HEK293 (cell line): ENCODE measurements at regions not wholly inside any gene's neighbourhood (a gene's known extent, or its start where the extent isn't known, plus 50 kb on each side); places are given as distances from the start of the nearest gene placed in this dataset.

ENCODE experiments used
- CTCF ChIA-PET: fragments of 350-600 bp; formaldehyde crosslinking; extraction: SDS; loops from one replicate; lab custom pipeline; 2021; ENCODE audit warnings: antibody characterized with exemption; lab: Yijun Ruan, JAX
- POLR2A ChIA-PET: fragments of 300-600 bp; formaldehyde crosslinking; extraction: SDS; loops from one replicate; lab custom pipeline; 2020; ENCODE audit warnings: antibody characterized with exemption, inconsistent platforms; lab: Yijun Ruan, JAX
- H3K27ac ChIP-seq: fragments of 200-500 bp; sonication (Bioruptor generic); 2 replicates; pipeline ENCODE4 v1.5.1; 2014; ENCODE audit warnings: low read depth, low read length, control low read depth, inconsistent platforms; ENCODE audit errors: extremely low read depth
- H3K36me3 ChIP-seq, 2 experiments: fragments of 200-500 bp in 1 of 2; sonication (Bioruptor generic) in 1 of 2; 1 replicate in 1 of 2; 2 replicates in 1 of 2; pipeline ENCODE4 v1.5.1; 2014 to 2017; ENCODE audit warnings: inconsistent platforms in 2 of 2, low read length in 2 of 2; ENCODE audit not compliant: control insufficient read depth in 2 of 2, insufficient read depth in 1 of 2
- H3K4me1 ChIP-seq: fragments of 200-500 bp; sonication (Bioruptor generic); 2 replicates; pipeline ENCODE4 v1.5.1; 2014; ENCODE audit warnings: mild to moderate bottlenecking, low read length, inconsistent platforms; ENCODE audit not compliant: control insufficient read depth, insufficient read depth
- H3K4me3 ChIP-seq: 2 replicates; pipeline ENCODE4 v1.5.1; 2011; ENCODE audit warnings: low read depth, mild to moderate bottlenecking, control low read depth, low read length, moderate library complexity
- H3K9me3 ChIP-seq: fragments of 200-500 bp; sonication (Bioruptor generic); 2 replicates; pipeline ENCODE4 v1.5.1; 2014; ENCODE audit warnings: low read depth, low read length, inconsistent platforms; ENCODE audit not compliant: control insufficient read depth, insufficient read depth
- BCL11A ChIP-seq: fragments of 450-650 bp; formaldehyde crosslinking; IDR thresholded peaks from 2 replicates; pipeline ENCODE4 v1.5.1; 2016; ENCODE audit warnings: low read depth, missing biosample characterization, missing genetic modification characterization
- KLF7 ChIP-seq: fragments of 450-650 bp; formaldehyde crosslinking; IDR thresholded peaks from 2 replicates; pipeline ENCODE4 v1.5.1; 2016; ENCODE audit warnings: missing biosample characterization, missing genetic modification characterization, borderline replicate concordance
- ZFHX2 ChIP-seq: fragments of 450-650 bp; formaldehyde crosslinking; conservative IDR thresholded peaks from 2 replicates; pipeline ENCODE4 v1.5.1; 2016; ENCODE audit warnings: missing biosample characterization, missing genetic modification characterization
- ZFP69B ChIP-seq: fragments of 450-650 bp; formaldehyde crosslinking; IDR thresholded peaks from 2 replicates; pipeline ENCODE4 v1.5.1; 2016; ENCODE audit warnings: missing biosample characterization, missing genetic modification characterization
- ZNF10 ChIP-seq: fragments of 450-650 bp; formaldehyde crosslinking; IDR thresholded peaks from 2 replicates; pipeline ENCODE4 v1.5.1; 2017; ENCODE audit warnings: missing biosample characterization, missing genetic modification characterization
- ZNF133 ChIP-seq: fragments of 450-650 bp; formaldehyde crosslinking; IDR thresholded peaks from 2 replicates; pipeline ENCODE4 v1.5.1; 2016; ENCODE audit warnings: missing biosample characterization, missing genetic modification characterization
- ZNF174 ChIP-seq: fragments of 450-650 bp; formaldehyde crosslinking; IDR thresholded peaks from 2 replicates; pipeline ENCODE4 v1.5.0; 2017; ENCODE audit warnings: missing biosample characterization, mild to moderate bottlenecking, missing genetic modification characterization
- ZNF2 ChIP-seq: fragments of 450-650 bp; formaldehyde crosslinking; IDR thresholded peaks from 2 replicates; pipeline ENCODE4 v1.5.1; 2016; ENCODE audit warnings: missing biosample characterization, missing genetic modification characterization
- ZNF292 ChIP-seq: fragments of 450-650 bp; formaldehyde crosslinking; IDR thresholded peaks from 2 replicates; pipeline ENCODE4 v1.5.1; 2016; ENCODE audit warnings: low read depth, missing biosample characterization, missing genetic modification characterization, borderline replicate concordance
- ZNF610 ChIP-seq: fragments of 450-650 bp; formaldehyde crosslinking; IDR thresholded peaks from 2 replicates; pipeline ENCODE4 v1.5.1; 2016; ENCODE audit warnings: missing biosample characterization, missing genetic modification characterization, borderline replicate concordance
- ZSCAN23 ChIP-seq: fragments of 450-650 bp; formaldehyde crosslinking; IDR thresholded peaks from 2 replicates; pipeline ENCODE4 v1.5.1; 2016; ENCODE audit warnings: missing biosample characterization, missing genetic modification characterization
- TF ChIP-seq, protein P1 (sequence below): fragments of 450-650 bp; formaldehyde crosslinking; IDR thresholded peaks from 2 replicates; pipeline ENCODE4 v1.5.1; 2017; ENCODE audit warnings: missing biosample characterization, missing genetic modification characterization
- TF ChIP-seq, protein P2 (sequence below): fragments of 450-650 bp; formaldehyde crosslinking; conservative IDR thresholded peaks from 2 replicates; pipeline ENCODE4 v1.5.1; 2016; ENCODE audit warnings: low read depth, missing biosample characterization, missing genetic modification characterization
- TF ChIP-seq, protein P3 (sequence below): fragments of 450-650 bp; formaldehyde crosslinking; IDR thresholded peaks from 2 replicates; pipeline ENCODE4 v1.5.1; 2016; ENCODE audit warnings: missing biosample characterization, missing genetic modification characterization

DNA sequence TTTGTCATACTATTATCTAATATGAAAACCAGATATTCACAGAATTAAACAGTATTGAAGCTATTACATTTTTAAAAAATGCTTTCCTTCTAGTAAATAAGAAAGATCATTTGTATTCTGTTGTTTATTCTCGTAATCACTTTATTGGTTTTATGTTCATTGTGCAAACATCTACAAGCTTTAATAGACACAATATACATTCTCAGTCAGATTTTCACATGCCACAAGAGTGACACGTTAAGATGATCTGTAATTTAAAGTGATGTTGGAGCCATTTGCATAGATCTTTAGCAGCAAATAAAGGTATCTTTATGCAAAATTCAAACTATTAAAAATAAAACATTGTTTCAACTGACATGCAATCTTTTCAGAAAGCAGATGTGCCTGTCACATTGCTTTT is 469.9 kb downstream of the PCDH11X start:
- POLR2A ChIA-PET, result no interaction called here
- no peaks in the 10 kb centered on the region for H3K36me3 ChIP-seq
- no peaks in the 10 kb centered on the region for H3K4me1 ChIP-seq
- no peak overlapping the region for H3K27ac ChIP-seq
- TF ChIP-seq, protein P1, sequence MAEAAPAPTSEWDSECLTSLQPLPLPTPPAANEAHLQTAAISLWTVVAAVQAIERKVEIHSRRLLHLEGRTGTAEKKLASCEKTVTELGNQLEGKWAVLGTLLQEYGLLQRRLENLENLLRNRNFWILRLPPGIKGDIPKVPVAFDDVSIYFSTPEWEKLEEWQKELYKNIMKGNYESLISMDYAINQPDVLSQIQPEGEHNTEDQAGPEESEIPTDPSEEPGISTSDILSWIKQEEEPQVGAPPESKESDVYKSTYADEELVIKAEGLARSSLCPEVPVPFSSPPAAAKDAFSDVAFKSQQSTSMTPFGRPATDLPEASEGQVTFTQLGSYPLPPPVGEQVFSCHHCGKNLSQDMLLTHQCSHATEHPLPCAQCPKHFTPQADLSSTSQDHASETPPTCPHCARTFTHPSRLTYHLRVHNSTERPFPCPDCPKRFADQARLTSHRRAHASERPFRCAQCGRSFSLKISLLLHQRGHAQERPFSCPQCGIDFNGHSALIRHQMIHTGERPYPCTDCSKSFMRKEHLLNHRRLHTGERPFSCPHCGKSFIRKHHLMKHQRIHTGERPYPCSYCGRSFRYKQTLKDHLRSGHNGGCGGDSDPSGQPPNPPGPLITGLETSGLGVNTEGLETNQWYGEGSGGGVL, result no peak
- no peaks in the 10 kb centered on the region; the same call in 1 of the 2 replicates for H3K9me3 ChIP-seq
- CTCF ChIA-PET, result no interaction called here
- no peak overlapping the region for H3K4me3 ChIP-seq

DNA sequence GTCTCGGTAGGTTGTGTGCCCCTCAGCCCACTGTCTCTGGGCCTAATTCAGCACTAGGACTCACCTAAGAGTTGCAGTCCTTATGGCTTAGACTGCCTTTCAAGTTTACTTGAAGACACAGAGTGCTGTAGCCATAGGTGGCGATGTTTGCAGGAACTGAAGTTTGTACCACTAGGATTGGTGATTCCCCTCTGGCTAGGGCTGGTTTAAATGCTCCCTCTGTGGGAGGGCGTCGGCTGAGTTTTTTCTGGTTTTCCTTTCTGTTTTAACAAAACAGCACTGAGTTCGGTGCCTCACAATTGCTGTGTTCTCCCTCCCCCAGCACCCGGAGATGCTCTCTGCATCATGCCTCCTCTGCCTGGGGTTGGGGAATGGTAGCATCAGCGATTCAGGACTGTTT is 480.9 kb downstream of the PCDH11X start:
- CTCF ChIA-PET, result no interaction called here
- TF ChIP-seq ZNF174, result no peak
- no peak for TF ChIP-seq ZNF292 (tag by site-specific recombination)
- no peak for TF ChIP-seq ZFHX2
- TF ChIP-seq, protein P1, result no peak
- TF ChIP-seq ZNF10 (tag by site-specific recombination), result no peak
- TF ChIP-seq ZNF2 (tag by site-specific recombination), result no peak
- no peak for TF ChIP-seq BCL11A
- no peak for TF ChIP-seq KLF7
- no peak for TF ChIP-seq ZFP69B (tag by site-specific recombination)
- TF ChIP-seq ZNF133 (tag by site-specific recombination), result no peak
- TF ChIP-seq ZNF610 (tag by site-specific recombination), result no peak
- TF ChIP-seq, protein P2, sequence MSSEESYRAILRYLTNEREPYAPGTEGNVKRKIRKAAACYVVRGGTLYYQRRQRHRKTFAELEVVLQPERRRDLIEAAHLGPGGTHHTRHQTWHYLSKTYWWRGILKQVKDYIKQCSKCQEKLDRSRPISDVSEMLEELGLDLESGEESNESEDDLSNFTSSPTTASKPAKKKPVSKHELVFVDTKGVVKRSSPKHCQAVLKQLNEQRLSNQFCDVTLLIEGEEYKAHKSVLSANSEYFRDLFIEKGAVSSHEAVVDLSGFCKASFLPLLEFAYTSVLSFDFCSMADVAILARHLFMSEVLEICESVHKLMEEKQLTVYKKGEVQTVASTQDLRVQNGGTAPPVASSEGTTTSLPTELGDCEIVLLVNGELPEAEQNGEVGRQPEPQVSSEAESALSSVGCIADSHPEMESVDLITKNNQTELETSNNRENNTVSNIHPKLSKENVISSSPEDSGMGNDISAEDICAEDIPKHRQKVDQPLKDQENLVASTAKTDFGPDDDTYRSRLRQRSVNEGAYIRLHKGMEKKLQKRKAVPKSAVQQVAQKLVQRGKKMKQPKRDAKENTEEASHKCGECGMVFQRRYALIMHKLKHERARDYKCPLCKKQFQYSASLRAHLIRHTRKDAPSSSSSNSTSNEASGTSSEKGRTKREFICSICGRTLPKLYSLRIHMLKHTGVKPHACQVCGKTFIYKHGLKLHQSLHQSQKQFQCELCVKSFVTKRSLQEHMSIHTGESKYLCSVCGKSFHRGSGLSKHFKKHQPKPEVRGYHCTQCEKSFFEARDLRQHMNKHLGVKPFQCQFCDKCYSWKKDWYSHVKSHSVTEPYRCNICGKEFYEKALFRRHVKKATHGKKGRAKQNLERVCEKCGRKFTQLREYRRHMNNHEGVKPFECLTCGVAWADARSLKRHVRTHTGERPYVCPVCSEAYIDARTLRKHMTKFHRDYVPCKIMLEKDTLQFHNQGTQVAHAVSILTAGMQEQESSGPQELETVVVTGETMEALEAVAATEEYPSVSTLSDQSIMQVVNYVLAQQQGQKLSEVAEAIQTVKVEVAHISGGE, result no peak
- no peak for TF ChIP-seq ZSCAN23 (tag by site-specific recombination)
- TF ChIP-seq, protein P3, sequence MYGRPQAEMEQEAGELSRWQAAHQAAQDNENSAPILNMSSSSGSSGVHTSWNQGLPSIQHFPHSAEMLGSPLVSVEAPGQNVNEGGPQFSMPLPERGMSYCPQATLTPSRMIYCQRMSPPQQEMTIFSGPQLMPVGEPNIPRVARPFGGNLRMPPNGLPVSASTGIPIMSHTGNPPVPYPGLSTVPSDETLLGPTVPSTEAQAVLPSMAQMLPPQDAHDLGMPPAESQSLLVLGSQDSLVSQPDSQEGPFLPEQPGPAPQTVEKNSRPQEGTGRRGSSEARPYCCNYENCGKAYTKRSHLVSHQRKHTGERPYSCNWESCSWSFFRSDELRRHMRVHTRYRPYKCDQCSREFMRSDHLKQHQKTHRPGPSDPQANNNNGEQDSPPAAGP (tag by site-specific recombination), result no peak
- TF ChIP-seq, all 188 proteins: peak for 0

More for the DNA sequence above, 480.9 kb downstream of the PCDH11X start:
- POLR2A ChIA-PET, result no interaction called here
- Histone ChIP-seq H3K9me3 (peaks cover 4% of the 10 kb centered on the region), H3K4me3 (no peak overlapping the region), H3K27ac (no peak overlapping the region), H3K4me1 (no peaks in the 10 kb centered on the region), H3K36me3 (no peaks in the 10 kb centered on the region)
